A673 (cell line): ENCODE measurements at regions not wholly inside any gene's neighbourhood (a gene's known extent, or its start where the extent isn't known, plus 50 kb on each side); places are given as distances from the start of the nearest gene placed in this dataset.

Source experiments
- BruUV-seq: library from RNA; stranded (reverse); fragments of 400-500 nt; replicated peaks from 2 replicates; lab custom pipeline; 2021; lab: Mats Ljungman, UMichigan
- CTCF ChIA-PET: fragments of 300-600 bp; sonication (Branson Sonifier 250); formaldehyde crosslinking; loops from one replicate; lab custom pipeline; 2022; ENCODE audit warnings: antibody characterized with exemption; lab: Charles Lee
- POLR2A ChIA-PET: fragments of 300-600 bp; sonication (Branson Sonifier 250); formaldehyde crosslinking; loops from one replicate; lab custom pipeline; 2022; ENCODE audit warnings: antibody characterized with exemption; ENCODE audit not compliant: low non-redundant PET; lab: Charles Lee
- DNase-seq: peaks from one replicate; pipeline ENCODE4 v3.0.0-alpha.2; 2015; ENCODE audit warnings: low spot score
- H3K27ac ChIP-seq: fragments of 200-600 bp; sonication (generic); 2 replicates; pipeline ENCODE4 v1.5.1; 2016; ENCODE audit warnings: mixed run types, low read depth, mild to moderate bottlenecking, mixed read lengths, antibody characterized with exemption, low read length; ENCODE audit not compliant: poor library complexity, severe bottlenecking
- H3K27me3 ChIP-seq: fragments of 200-600 bp; sonication (generic); replicated peaks from 2 replicates; pipeline ENCODE4 v1.6.1; 2017; ENCODE audit warnings: mixed run types, low read depth, mild to moderate bottlenecking, mixed read lengths, antibody characterized with exemption, low read length; ENCODE audit not compliant: insufficient read depth, poor library complexity
- H3K36me3 ChIP-seq: fragments of 200-600 bp; sonication (generic); 2 replicates; pipeline ENCODE4 v1.6.1; 2016; ENCODE audit warnings: mixed run types, mild to moderate bottlenecking, mixed read lengths, antibody characterized with exemption, low read length; ENCODE audit not compliant: insufficient read depth, poor library complexity, severe bottlenecking
- H3K4me1 ChIP-seq: fragments of 200-600 bp; sonication (generic); 2 replicates; pipeline ENCODE4 v1.6.1; 2017; ENCODE audit warnings: mixed run types, mild to moderate bottlenecking, mixed read lengths, antibody characterized with exemption, low read length; ENCODE audit not compliant: insufficient read depth, poor library complexity, severe bottlenecking
- H3K4me3 ChIP-seq: fragments of 200-600 bp; sonication (generic); 2 replicates; pipeline ENCODE4 v1.5.1; 2016; ENCODE audit warnings: low read depth, mixed run types, mild to moderate bottlenecking, mixed read lengths, low read length; ENCODE audit not compliant: poor library complexity, severe bottlenecking
- H3K9me3 ChIP-seq: fragments of 200-600 bp; sonication (generic); 2 replicates; pipeline ENCODE4 v1.6.1; 2016; ENCODE audit warnings: mixed run types, low read depth, mild to moderate bottlenecking, mixed read lengths, antibody characterized with exemption, low read length; ENCODE audit not compliant: poor library complexity, severe bottlenecking
- CTCF ChIP-seq: fragments of 300-800, 200-600 bp; sonication (generic); conservative IDR thresholded peaks from 2 replicates; pipeline ENCODE4 v1.5.1; 2017; ENCODE audit warnings: low read depth, mild to moderate bottlenecking, antibody characterized with exemption, low read length, moderate library complexity, mixed read lengths
- EZH2 ChIP-seq: fragments of 200-600 bp; sonication (generic); IDR thresholded peaks from 2 replicates; pipeline ENCODE4 v1.6.1; 2017; ENCODE audit warnings: borderline replicate concordance, low read depth, mild to moderate bottlenecking, mixed read lengths, antibody characterized with exemption, low read length; ENCODE audit not compliant: poor library complexity, severe bottlenecking
- intact Hi-C: fragments of 100-400 bp; cut with micrococcal nuclease; formaldehyde crosslinking; loops from one replicate; pipeline ENCODE4 v1.10.0; 2022; ENCODE audit not compliant: unreplicated experiment

GRCh38 chr7:138369797-138370196, 90.3 kb upstream of the TRIM24 start:
- no TSS peak for BruUV-seq
- POLR2A ChIA-PET, result no interaction called here
- no peaks in the 10 kb centered on the region for H3K27me3 ChIP-seq
- CTCF ChIA-PET, result no interaction called here
- H3K4me1 ChIP-seq, result no peaks in the 10 kb centered on the region
- H3K27ac ChIP-seq, result no peak overlapping the region
- no peaks in the 10 kb centered on the region for H3K36me3 ChIP-seq
- no peak for DNase-seq
- H3K4me3 ChIP-seq, result no peak overlapping the region
- H3K9me3 ChIP-seq, result peaks cover 9% of the 10 kb centered on the region
- TF ChIP-seq EZH2, result no peak
- TF ChIP-seq CTCF, result no peak
- intact Hi-C loops, result no loop called here

GRCh38 chr7:138370956-138371355, 89.1 kb upstream of the TRIM24 start:
- Histone ChIP-seq H3K27me3 (no peaks in the 10 kb centered on the region), H3K9me3 (peaks cover 9% of the 10 kb centered on the region), H3K27ac (no peak overlapping the region), H3K4me3 (no peak overlapping the region), H3K4me1 (no peaks in the 10 kb centered on the region), H3K36me3 (no peaks in the 10 kb centered on the region)
- BruUV-seq, result no TSS peak
- ChIA-PET POLR2A (no interaction called here), CTCF (no interaction called here)
- TF ChIP-seq EZH2, result no peak
- no peak for TF ChIP-seq CTCF
- no peak for DNase-seq
- intact Hi-C loops, result no loop called here

GRCh38 chr7:138374119-138374693, 85.9 kb upstream of the TRIM24 start:
- ChIA-PET POLR2A (no interaction called here), CTCF (no interaction called here)
- no peak overlapping the region for H3K27ac ChIP-seq
- no peak overlapping the region for H3K4me3 ChIP-seq
- no peaks in the 10 kb centered on the region for H3K36me3 ChIP-seq
- DNase-seq, result no peak
- intact Hi-C loops, result no loop called here
- H3K9me3 ChIP-seq, result peaks cover 9% of the 10 kb centered on the region
- TF ChIP-seq CTCF, result no peak
- no peak for TF ChIP-seq EZH2
- no peaks in the 10 kb centered on the region for H3K4me1 ChIP-seq
- H3K27me3 ChIP-seq, result no peaks in the 10 kb centered on the region
- no TSS peak for BruUV-seq
